GM19324 (cell line): ENCODE measurements at regions not wholly inside any gene's neighbourhood (a gene's known extent, or its start where the extent isn't known, plus 50 kb on each side); places are given as distances from the start of the nearest gene placed in this dataset.

Experiments used
- ATAC-seq: cut with Tn5 transposase; IDR thresholded peaks from one replicate; pipeline ENCODE4 v1.9.1; 2021; ENCODE audit warnings: mild to moderate bottlenecking, moderate library complexity; ENCODE audit not compliant: unreplicated experiment, low FRiP score

DNA sequence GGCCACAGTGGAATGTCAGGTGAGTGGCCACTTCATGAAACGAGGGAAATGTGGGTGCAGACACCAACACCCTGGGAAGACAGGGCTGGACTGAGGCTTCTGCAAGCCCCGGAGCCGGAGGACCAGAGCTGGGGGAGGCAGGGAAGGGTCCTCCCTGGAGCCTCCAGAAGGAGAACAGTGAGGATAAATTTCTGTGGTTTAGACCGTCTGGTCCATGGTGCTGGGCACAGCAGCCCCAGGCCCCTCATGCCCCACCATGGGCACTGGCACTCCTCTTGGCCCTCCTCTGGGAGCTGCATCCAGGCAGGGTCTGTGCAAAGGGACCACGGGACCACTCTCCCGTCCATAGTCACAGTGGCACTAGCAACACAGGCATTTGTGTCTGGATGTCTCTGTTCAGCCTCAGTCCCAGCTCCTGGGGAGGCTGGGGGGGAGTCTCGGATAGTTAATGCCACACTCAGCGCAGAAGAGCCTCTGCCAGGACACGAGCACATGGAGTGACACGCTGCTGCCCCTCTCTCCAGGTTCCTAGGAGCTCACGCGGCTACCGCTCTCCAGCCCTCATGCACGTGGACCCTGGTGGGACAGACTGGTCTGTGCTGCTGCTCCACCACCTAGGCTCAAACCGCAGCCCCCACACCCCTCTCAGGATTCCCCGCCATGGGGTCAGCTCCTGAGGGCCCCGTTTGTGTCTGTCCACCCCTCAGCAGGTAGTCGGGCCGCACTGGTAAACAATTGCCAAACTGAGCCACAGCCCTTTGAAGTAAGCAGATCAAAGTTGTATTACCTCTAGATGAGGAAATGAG, 305.9 kb upstream of the SALL3 start:
- no peak for ATAC-seq

DNA sequence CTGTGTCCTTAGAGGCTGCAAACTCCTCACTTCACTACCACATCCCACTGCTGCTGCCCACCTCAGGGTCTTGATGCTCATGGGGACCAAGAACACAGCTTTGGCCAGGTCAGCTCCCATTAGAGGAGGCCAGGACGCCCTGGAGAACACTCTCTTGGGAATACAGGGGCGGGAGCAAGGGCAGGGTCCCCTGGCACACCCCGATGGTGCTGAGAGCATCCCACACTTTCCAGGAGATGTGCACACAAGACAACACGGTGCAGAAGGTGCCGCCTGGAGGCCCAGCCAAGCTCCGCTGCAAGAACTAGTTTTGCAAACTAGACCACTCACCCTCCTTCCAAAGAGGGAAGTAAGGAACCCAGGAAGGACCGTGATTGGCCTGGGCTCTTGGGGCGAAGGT, 304.4 kb upstream of the SALL3 start:
- ATAC-seq: no peak

DNA sequence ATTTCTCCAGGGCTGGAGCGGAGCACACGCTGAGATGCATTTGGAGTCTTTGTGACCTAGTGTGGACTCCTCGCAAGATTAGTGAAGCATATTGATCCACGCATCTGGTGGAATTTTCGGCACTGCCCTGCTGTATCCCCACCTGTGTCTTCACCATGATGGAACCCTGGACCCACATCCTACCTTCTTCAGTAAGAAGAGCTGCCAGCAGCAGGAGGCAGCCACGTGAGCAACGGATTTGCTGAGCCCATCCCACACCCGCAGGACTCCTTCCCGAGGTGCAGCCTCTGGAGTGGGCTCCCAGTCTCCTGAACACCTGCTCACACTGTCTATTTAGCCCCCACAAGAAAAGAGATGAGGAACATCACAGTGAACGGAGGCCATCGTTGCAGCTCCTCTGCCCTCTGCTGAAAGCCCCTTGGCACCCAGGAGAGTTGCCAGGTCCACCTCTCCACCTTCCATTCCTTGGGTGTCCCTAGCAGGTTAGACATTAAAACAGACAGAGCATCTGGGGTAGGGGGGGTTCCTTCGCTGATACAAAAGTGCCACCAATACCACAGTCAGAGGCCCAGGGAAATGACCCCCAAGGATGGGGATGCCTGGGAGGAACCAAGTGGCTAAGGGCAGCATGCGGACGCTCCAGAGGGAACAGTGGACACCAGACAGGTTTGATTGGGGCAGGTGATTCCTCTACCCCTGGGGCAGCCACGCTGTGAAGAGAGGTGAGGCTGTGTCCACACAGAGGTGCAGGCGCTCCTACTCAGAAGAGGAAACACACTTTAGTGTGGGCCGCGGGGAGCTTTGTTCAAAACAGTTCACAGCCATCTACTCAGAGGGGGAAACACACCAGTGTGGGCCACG, 302.8 kb upstream of the SALL3 start:
- no peak for ATAC-seq

DNA sequence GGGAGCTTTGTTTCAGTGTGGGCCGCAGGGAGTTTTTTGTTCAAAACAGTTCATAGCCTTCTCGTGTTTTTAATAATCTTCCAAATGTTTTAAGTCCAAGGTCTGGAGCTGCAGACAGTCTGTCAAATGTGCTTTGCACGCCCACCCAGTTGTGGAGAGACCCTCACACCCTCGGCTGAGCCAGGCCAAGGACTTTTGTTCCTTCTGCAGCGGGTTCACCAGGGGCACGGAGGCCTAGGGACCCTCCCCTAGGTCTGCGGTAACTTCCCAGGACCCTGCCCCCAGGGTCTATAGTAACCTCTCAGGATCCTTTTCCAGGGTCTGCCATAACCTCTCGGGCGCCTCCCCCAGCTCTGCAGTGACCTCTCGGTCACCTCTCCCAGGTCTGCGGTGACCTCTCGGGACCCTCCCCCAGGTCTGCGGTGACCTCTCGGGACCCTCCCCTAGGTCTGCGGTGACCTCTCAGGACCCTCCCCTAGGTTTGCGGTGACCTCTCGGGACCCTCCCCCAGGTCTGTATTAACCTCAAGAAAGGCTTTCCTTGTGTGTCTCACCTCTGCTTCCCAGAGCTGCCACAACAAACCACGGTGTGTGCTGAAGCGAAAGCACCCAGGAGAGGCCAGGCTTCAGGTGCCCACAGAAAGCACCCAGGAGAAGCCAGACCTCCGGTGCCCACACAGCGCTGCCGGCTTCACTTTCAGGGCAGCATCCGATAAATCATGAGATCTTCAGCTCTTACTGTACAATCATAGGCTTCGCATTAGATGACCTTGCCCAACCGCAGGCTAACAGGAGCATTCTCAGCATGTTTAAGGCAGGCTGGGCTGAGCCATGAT, 301.9 kb upstream of the SALL3 start:
- ATAC-seq: no peak

DNA sequence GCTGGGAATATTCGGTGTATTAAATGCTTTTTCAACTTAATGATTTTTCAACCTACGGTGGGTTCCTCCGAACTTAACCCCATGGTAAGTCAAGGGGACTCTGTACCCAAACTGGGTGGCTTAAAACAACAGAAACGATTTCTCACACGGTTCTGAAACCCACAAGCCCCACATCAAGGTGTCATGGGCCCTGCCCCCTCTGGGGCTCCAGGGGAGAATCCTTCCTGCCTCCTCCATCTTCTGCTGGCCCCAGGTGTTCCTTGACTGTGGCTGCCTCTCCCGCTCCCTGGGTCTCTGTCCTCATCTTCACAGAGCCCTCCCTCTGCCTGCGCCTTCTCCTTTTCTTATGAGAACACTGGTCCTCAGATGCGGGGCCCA, 301.3 kb upstream of the SALL3 start:
- ATAC-seq: no peak

DNA sequence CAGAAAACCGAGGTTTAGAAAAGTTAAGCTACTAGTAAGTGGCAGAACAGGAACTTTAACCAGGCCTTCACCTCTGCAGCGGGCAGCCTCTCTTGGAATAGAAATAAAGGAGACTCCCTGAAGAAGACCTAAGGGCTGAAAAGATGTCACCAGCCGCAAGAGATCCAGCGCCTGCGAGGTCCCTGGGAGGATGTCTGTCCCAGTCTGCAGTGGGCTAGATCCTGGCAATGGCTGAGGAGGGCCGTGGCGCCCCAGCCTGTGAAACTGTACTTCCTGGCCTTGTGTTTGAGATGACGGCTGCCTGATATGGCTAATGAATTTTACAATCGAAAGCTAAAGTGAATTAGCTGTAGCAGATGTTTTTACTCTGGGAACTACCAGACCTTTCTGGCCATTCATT, 300.6 kb upstream of the SALL3 start:
- no peak for ATAC-seq

DNA sequence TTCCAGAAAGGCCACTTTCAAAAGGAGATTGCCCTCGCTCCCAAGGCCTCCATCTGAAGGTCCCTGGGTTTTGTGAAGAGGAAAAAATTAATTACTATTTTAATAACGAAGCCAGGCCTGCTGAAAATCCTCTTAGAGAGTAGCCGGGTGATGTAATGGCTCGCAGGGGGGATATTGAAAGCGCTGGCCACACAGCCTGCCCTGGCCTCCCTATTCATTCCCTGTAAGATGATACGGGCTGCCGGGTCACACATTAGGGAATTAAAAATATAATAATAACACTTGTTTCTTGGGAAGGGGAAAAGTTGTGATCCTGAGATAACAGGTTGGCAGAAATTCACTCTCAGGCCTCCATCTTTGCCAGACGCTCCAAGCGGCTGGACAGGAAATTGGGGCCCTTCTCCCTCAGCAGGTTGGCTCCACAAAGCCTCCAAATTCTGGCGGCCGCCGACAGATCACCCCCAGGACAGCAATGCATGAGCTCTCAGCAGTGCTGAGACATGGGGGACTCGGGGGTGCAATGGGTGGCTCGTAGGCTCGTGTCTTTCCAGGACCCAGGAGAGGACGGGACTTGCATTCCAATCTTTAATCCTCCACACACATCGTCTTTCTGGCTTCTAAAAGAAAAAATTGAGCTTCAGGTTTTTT, 299.9 kb upstream of the SALL3 start:
- no peak for ATAC-seq

DNA sequence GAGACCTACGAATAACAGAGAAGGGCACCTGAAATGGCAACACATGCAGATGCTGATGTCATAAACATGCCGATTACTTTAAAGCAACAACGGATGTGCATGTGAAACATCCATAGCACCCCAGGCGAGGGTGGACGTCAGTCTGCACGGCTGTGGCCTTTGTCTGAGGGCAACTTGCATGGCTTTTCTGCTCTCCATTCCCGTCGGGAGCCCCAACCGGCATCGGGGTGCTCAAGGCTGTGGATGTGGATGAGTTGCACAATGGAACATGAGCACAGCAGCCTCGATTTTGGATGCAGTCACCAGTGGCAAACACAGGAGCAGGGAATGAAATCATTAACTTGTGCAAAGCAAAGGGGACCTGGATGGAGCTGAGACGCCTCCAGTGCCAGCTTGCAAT, 298.2 kb upstream of the SALL3 start:
- no peak for ATAC-seq

DNA sequence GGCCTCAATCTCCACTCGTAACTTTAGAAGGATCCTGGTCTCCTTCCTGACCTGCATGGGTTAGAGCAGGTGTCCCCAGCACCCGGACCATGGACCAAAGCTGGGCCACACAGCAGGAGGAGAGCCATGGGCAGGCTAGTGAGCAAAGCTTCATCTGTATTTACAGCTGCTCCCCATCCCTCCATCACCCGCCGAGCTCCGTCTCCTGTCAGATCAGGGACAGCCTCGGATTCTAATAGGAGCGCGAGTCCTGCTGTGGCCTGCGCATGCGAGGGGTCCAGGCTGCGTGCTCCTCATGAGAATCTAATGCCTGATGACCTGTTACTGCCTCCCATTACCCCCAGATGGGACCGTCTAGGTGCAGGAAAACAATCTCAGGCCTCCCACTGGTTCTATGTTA, 297.7 kb upstream of the SALL3 start:
- no peak for ATAC-seq

DNA sequence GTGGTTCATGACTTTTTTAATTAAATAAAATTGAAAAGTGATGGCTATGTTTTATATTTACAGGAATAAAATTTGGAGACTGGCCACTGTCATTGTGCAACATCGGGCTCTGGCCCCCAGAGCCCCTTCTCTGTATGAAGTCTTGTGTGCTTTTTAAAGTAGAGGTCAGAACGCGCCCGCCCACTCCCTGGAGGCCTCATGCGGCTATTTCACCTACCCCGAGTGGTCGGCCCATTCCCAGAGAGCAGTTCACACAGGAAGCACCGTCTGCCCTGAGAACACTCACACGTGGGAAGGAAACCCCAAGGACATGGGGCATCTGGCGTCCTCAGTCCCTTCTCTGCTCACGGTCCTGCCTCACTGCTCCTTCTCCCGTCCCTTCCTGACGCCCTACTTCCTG, 296.9 kb upstream of the SALL3 start:
- ATAC-seq: no peak

DNA sequence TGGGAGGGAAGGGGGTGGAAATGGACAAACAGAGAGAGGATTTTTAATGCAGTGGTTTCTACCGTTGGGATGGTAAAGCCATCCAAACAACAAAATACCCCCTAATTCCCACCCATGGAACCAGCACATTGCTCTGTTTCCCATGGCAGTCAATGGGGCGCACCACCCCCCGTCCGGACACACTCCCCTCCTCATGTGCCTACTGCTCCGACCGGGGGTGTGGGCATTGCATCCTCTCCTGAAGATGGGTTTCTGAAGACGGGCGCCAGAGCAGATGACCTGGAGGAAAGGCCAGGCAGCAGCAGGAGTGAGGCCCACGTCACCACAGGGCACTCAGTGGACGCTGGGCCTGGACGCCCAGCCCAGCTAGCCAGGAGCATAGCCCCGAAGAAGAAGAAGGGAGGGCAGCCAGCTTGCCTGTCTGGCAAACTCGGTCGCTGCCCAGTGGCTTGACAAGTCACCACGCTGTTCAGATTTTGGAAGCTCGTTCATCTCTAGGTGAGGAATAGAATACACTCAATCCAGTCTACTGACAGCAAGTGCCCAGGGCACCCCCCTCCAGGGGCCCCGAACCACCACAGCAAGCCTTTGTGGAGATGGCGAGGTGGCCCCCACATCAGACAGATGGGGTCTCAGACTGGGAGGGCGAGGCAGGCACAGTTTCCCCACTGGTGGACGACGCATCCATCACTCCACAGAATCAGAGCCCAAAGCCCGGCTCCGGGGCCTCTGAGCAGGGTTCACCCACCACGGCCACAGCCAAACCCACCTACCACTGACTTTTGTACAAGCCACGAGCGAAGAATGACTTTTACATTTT, 296.2 kb upstream of the SALL3 start:
- no peak for ATAC-seq

DNA sequence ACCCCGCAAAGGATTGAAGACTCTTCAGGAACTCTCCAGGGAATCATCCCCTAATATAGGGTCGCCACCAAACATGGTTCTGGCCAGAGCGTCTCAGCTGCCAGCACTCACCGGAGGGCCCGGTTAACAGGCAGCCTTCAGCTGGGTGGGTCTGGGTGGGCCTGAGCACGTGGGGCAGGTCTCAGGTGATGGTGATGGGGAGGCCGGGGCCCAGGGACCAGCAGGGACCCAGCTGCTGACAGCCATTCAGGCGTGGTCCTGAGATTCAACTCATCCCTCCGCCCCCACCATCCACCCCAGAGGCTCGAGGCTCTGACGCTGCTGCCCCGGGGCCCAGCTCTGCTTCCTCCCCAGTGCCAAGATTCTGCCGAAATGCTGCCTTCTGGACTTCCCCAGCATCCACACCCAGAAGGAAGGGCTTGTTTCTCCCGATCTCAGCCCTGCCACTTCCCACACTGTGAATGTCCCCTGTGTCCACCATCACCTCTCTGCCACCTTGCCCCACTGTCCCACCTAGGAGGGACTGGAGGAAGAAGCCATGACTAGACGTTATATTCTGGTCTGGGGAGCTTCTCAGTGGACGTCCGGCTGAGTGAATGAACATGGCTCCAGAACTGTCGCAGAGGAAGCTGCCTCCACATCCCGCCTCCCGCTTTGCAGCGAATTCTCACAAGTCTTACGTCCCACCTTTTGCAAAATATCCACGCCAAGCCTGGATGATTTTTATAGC, 294.2 kb upstream of the SALL3 start:
- ATAC-seq: no peak

DNA sequence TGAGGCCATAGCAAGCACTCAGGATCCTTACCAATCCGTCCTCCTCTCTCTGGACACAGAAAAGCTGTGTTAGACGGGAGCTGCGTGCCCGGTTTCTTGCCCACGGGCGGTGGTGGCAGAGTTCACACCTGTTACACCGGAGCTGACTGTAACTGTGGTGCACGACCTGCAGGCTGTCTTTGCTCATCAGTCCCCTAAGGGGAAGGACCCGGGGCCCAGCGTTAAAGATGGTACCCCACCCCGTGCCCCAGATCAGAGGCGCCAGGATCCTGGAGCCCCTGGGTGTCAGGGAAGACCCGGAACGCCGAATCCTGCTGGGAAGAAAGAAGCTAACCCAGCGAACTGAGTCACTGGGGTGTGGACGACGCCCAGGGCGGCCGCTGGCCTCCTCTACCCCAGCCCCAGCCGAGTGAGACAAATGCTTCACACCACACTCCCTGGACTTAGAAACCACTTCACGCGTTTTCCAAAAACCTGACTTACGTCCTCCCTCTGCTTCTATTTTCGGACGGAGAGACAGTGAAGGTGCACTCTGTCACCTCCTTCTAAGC, 293.6 kb upstream of the SALL3 start:
- ATAC-seq: no peak

DNA sequence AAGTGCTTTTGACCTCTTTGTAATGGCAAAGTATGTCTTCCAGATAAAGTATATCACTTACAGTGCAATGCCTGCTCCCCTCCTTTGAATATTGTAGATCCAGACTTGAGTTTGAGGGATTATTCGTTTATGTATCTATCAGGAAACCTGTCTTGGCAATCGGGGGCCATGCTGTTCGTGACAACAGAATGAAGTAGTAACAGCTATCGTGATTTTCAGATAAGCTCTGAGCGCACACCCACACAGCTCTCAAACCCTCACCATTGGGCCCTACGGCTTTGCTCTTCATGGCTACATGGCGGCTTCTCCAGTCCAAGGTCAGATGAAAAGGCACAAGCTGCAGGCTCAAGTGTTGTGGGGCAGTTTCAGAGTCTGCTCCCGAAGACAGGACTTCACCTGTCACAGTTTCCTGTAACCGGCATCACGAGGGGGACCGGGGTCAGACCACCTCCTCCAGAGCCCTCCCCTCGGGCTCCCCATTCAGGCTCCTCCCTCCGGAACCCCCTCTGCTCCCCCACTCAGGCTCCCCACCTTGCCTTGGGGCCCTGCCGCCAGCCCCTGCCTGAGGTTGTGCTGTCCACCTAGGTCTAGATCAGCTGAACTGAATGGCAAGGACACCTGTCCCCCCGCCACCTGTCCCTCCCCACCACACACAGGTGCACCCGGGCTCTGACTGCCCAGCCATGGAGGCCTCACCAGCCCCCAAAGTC, 292.5 kb upstream of the SALL3 start:
- ATAC-seq: no peak

DNA sequence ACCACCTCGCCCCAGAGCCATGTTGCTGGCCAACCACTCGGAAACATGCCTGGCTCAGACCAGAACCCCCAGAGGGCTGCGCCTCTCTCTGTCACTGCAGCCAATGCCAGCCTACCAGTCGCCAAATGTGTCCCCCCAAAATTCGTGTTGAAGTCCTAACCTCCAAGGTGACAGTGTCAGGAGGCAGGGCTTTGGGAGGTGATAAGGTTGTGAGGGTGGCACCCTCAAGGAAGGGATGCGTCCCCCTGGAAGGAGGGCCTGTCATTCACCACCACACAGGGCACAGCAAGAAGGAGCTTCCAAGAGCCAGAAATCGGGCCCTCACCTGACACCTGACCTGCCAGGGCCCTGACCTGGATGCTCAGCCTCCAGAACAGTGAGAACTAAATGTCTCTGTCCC, 291.9 kb upstream of the SALL3 start:
- ATAC-seq: no peak

DNA sequence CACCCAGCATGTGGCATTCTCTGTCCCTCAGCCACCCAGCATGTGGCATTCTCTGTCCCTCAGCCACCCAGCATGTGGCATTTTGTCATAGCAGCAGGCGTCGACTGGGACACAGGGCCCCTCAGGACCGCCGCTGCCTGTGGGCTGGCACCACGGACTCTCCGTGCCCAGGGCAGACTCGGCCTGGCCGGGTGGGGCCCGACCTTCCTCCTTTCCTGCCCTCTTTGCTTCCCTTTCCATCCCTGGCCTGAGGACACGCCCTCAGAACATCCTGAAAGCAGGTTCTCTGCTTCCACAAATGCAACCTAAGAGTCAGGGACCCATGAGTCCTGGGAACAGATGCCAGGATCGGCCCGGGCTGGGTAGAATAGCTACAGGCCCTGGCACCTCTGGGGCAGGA, 291.4 kb upstream of the SALL3 start:
- ATAC-seq: no peak

DNA sequence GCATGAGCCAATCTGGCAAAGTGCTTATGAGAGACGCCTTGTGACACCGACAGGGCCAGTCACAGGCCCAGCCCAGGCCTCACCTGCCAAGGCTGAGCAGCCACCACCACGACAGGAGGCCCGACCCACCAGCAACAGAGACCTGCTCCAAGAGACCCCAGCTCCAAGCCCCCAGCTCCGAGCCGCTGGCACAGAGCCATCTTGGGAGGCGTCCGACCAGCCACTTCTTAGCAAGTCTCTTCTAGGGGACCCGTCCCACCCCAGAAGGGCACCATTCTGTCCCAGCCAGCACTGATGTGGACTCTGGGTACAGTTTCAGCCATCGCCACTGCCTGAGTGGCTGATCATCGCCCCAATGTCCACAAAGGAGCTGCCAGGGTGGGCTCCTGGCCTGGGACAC, 290.7 kb upstream of the SALL3 start:
- no peak for ATAC-seq

DNA sequence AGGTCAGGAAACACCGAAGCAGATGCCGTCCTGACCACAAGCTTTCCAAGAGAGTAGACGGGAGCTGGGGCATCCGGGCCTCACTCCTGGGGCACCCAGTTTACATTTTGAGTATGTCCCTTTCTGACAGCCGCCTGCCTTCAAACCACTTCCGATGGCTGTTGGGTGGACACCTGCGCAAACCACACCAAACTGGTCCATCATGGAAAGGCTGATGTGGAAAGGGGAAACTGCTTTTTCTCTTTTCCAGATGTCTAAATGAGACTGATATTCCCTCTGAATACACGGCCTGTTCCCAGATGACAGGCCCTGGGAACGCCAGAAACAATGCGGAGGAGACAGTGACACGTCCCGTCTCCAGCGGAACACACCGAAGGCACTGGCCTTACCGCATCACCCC, 290.0 kb upstream of the SALL3 start:
- ATAC-seq: no peak
